Gastrocnemius medialis (tissue), 4 donors: ENCODE measurements at regions not wholly inside any gene's neighbourhood (a gene's known extent, or its start where the extent isn't known, plus 50 kb on each side); places are given as distances from the start of the nearest gene placed in this dataset.

ENCODE experiments used
- ATAC-seq, 2 donors: fragments of 150-250 bp; one replicate each; pipeline ENCODE4 v1.9.1; 2016
- DNase-seq, 2 donors: peaks; one replicate each; pipeline ENCODE4 v3.0.0-alpha.2; 2019
- H3K27ac ChIP-seq, 4 donors: fragments of 200-600 bp; sonication (generic); 1 replicate in 1 of 4; 2 replicates in 3 of 4; pipeline ENCODE4 v1.5.1; 2016 to 2018; ENCODE audit warnings: mild to moderate bottlenecking in 2 of 4, moderate library complexity in 1 of 4
- H3K27me3 ChIP-seq, 3 donors: fragments of 200-600 bp; sonication (generic) in 2 of 3; 1 replicate in 1 of 3; 2 replicates in 2 of 3; pipeline versions ENCODE4 v1.5.1 to v1.6.0; 2016 to 2019; ENCODE audit warnings: mild to moderate bottlenecking in 1 of 3, moderate library complexity in 1 of 3
- H3K36me3 ChIP-seq, 2 donors: fragments of 200-600 bp; sonication (generic) in 1 of 2; one replicate each; pipeline ENCODE4 v1.5.1; 2017 to 2018
- H3K4me1 ChIP-seq, 2 donors: fragments of 200-600 bp; sonication (generic) in 1 of 2; one replicate each; pipeline ENCODE4 v1.5.1; 2016 to 2017; ENCODE audit warnings: mild to moderate bottlenecking in 2 of 2
- H3K4me3 ChIP-seq, 4 donors: fragments of 200-600 bp; sonication (generic) in 3 of 4; 1 replicate in 1 of 4; 2 replicates in 3 of 4; pipeline ENCODE4 v1.5.1; 2016 to 2019; ENCODE audit warnings: mild to moderate bottlenecking in 2 of 4
- H3K9me3 ChIP-seq, 3 donors: fragments of 200-600 bp; sonication (generic) in 2 of 3; 1 replicate in 1 of 3; 2 replicates in 2 of 3; pipeline ENCODE4 v1.5.1; 2016 to 2019
- POLR2A ChIP-seq, 2 donors: fragments of 450-650 bp; IDR thresholded peaks; one replicate each; pipeline ENCODE4 v1.6.1; 2017; ENCODE audit warnings: antibody characterized with exemption in 2 of 2, mild to moderate bottlenecking in 2 of 2, moderate library complexity in 2 of 2
- in situ Hi-C, 4 donors: fragments of 200-750 bp; cut with MboI; loops; one replicate each; pipeline versions ENCODE4 v1.15.0 to v1.8.0; 2017; ENCODE audit warnings: low sequenced_read_pairs in 4 of 4
- intact Hi-C: fragments of 100-400 bp; cut with DNase I; formaldehyde crosslinking; loops from one replicate; pipeline ENCODE4 v1.15.1; 2023; ENCODE audit warnings: low total_unique reads
- TF ChIP-seq, protein P1 (sequence below), 5 experiments: fragments of 450-650 bp in 3 of 5; fragments of 200-600 bp in 2 of 5; sonication (generic) in 2 of 5; IDR thresholded peaks in 4 of 5; conservative IDR thresholded peaks in 1 of 5; 1 replicate in 4 of 5; 2 replicates in 1 of 5; pipeline ENCODE4 v1.5.1; 2016 to 2019; ENCODE audit warnings: antibody characterized with exemption in 5 of 5, mild to moderate bottlenecking in 3 of 5, moderate library complexity in 3 of 5

DNA sequence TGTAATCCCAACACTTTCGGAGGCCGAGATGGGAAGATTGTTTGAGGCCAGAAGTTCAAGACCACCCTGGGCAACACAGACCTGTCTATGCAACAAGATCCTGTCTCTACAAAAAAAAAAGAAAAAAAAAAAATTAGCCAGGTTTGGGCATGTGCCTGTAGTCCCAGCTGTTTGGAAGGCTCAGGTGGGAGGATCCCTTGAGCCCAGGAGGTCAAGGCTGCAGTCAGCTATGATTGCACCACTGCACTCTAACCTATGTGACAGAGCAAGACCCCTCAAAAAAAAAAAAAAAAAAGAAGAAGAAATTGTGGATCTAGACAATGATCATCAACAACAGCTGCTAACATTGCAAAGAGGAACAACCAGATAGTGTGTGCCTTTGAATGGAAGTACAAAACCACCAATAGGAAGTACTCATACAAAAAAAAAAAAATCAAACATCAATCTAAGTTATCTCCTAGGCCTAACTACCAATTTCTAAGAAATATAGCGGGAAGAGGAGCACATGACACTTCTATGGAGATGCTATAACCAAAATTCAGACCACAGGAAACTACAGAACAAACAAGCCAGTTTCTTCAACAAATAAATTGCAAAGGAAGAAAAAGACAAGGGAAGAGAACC is 258.7 kb downstream of the MRTFB start:
- Histone ChIP-seq H3K4me1 (peaks cover 15 to 18% of the 10 kb centered on the region in 2 donors), H3K36me3 (peaks cover 0 to 10% of the 10 kb centered on the region in 2 donors), H3K27me3 (no peaks in the 10 kb centered on the region), H3K9me3 (no peaks in the 10 kb centered on the region), H3K4me3 (no peak overlapping the region), H3K27ac (peak overlapping the region in 2 of 4 donors; percentile 11 to 27)
- DNase-seq (no peak), ATAC-seq (no peak)
- TF ChIP-seq POLR2A (IDR thresholded peaks at IDR 0.05) = no peak
- TF ChIP-seq, protein P1, sequence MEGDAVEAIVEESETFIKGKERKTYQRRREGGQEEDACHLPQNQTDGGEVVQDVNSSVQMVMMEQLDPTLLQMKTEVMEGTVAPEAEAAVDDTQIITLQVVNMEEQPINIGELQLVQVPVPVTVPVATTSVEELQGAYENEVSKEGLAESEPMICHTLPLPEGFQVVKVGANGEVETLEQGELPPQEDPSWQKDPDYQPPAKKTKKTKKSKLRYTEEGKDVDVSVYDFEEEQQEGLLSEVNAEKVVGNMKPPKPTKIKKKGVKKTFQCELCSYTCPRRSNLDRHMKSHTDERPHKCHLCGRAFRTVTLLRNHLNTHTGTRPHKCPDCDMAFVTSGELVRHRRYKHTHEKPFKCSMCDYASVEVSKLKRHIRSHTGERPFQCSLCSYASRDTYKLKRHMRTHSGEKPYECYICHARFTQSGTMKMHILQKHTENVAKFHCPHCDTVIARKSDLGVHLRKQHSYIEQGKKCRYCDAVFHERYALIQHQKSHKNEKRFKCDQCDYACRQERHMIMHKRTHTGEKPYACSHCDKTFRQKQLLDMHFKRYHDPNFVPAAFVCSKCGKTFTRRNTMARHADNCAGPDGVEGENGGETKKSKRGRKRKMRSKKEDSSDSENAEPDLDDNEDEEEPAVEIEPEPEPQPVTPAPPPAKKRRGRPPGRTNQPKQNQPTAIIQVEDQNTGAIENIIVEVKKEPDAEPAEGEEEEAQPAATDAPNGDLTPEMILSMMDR (IDR thresholded peaks at IDR 0.05 in 4 of 5, conservative IDR thresholded peaks at IDR 0.05 in 1 of 5) = no peak
- intact Hi-C loops (no loop called here), in situ Hi-C loops (no loop called here)

DNA sequence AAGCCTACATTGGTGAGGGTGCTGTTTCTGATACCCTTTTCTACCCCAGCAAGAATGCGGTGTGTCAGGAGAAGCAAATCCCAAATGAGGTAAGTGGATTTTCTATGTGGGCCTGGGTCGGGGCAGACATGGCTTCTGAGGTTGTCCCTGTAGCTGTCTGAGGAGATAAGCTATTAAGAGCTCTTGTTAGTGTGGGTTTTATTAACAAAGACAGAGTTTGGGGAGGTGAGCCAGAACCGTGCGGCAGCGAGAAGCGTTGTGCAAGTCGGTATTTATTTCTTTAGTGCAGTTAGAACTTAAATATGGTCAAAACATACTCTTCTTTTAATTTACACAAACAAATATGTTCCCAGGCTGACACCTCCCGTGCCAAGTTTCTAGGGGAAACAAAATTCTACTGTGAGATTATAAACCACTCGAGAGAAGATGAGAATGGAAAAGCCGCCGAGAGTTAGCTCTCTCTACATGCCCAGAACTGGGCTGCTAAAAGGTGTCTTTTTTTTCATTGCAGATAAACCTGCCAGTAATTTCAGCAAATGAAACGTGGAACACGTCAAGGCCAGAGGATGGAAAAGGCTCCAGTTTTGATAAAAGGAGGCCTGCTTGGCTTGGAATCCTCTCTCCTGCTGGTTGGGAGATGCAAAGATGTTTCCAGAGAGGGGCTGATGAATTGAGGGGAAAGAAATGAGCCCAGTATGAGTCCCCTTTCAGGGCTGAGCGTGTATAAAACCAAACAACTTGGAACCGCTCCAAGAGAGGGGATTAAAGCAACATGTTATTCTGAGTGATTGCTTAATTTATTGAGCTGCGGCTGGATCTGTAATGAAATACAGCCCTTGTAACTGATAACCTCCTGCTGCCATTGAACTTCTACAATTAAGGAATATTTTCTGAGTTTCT is 254.6 kb downstream of the MRTFB start:
- peaks cover 19 to 24% of the 10 kb centered on the region in 2 donors for H3K4me1 ChIP-seq
- ATAC-seq (no peak), DNase-seq (no peak)
- TF ChIP-seq, protein P1 (IDR thresholded peaks at IDR 0.05 in 4 of 5, conservative IDR thresholded peaks at IDR 0.05 in 1 of 5) = no peak
- no peak for TF ChIP-seq POLR2A (IDR thresholded peaks at IDR 0.05)
- no peak overlapping the region for H3K4me3 ChIP-seq
- H3K27me3 ChIP-seq = no peaks in the 10 kb centered on the region
- H3K9me3 ChIP-seq = no peaks in the 10 kb centered on the region
- H3K36me3 ChIP-seq = peaks cover 0 to 10% of the 10 kb centered on the region in 2 donors
- H3K27ac ChIP-seq = peak overlapping the region; percentile 24 to 66 (median 32)
- intact Hi-C loops (no loop called here), in situ Hi-C loops (no loop called here)

DNA sequence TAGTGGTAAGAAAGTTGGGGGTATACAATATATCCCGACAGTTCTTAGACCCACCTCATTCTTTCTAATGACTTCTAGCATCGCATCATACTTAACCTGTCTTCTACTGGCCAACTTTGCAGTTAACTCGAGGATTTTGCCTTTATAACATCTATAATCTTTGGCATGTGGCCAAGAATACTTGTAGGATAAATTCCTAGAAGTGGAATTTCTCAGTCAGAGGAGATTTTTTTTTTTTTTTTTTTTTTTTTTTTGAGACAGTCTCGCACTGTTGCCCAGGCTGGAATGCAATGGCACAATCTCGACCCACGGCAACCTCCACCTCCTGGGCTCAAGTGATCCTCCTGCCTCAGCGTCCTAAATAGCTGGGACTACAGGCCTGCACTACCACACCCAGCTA is 253.5 kb downstream of the MRTFB start:
- intact Hi-C loops (no loop called here), in situ Hi-C loops (loop anchor here in 1 of 4 donors (25.0 kb wide), 1 partner anchor 88 kb away; no protein-coding TSS in a partner anchor)
- DNase-seq (no peak), ATAC-seq (no peak)
- H3K27me3 ChIP-seq = no peaks in the 10 kb centered on the region
- peaks cover 29 to 32% of the 10 kb centered on the region in 2 donors for H3K4me1 ChIP-seq
- peaks cover 0 to 10% of the 10 kb centered on the region in 2 donors for H3K36me3 ChIP-seq
- no peaks in the 10 kb centered on the region for H3K9me3 ChIP-seq
- H3K27ac ChIP-seq = peak overlapping the region in 2 of 4 donors; percentile 24 to 66
- TF ChIP-seq POLR2A (IDR thresholded peaks at IDR 0.05) = no peak
- H3K4me3 ChIP-seq = no peak overlapping the region

DNA sequence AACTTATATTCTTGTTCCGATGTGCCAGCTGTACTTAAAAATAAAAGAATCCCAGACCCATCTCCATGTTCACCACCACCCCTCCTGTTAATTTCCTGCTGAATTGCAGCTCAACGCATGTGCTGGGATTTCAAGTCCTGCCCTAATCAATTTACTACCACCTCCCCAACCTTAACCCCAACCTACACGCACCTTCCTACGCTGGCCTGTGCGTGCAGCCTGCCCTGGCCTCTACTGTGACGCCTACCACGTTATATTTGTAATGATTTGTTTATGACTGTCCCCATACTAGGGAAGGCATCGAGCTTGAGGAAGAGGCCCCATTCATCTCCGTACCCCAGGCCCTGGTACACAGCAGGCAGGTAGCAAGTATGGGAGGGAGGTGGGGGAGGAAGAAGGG is 251.1 kb downstream of the MRTFB start:
- H3K4me1 ChIP-seq = peaks cover 37 to 53% of the 10 kb centered on the region in 2 donors
- DNase-seq = no peak
- no peaks in the 10 kb centered on the region for H3K27me3 ChIP-seq
- H3K36me3 ChIP-seq = no peaks in the 10 kb centered on the region
- TF ChIP-seq, protein P1 (IDR thresholded peaks at IDR 0.05 in 4 of 5, conservative IDR thresholded peaks at IDR 0.05 in 1 of 5) = no peak
- TF ChIP-seq POLR2A (IDR thresholded peaks at IDR 0.05) = no peak
- no peaks in the 10 kb centered on the region for H3K9me3 ChIP-seq
- in situ Hi-C loops = loop anchor here in 1 of 4 donors (25.0 kb wide), 1 partner anchor 90 kb away; no protein-coding TSS in a partner anchor
- intact Hi-C loops = no loop called here
- peak overlapping the region; percentile 59 to 99 (median 96) for H3K27ac ChIP-seq
- ATAC-seq = no peak
- no peak overlapping the region for H3K4me3 ChIP-seq

DNA sequence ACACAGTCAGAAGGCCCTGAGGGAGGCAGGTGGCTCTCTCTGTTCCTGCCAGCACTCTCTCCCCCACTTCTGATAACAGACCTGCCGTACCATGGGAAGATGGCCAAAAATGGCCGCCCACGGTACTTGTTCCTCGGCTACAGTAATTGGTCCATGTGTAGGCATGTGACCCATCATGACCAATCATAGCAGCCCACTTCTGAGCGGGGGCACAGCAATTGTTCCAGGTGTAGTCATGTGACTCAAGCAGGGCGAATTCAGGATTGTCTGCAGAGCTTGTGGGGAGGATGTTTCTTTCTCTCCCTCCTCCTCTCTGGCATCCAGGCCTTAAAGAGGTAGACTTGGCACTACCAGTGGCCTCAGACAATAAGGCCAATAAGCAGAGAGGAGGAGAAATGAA is 250.4 kb downstream of the MRTFB start:
- Histone ChIP-seq H3K36me3 (no peaks in the 10 kb centered on the region), H3K27me3 (no peaks in the 10 kb centered on the region), H3K4me3 (no peak overlapping the region), H3K4me1 (peaks cover 40 to 57% of the 10 kb centered on the region in 2 donors), H3K9me3 (no peaks in the 10 kb centered on the region), H3K27ac (peak overlapping the region; percentile 59 to 99 (median 96))
- in situ Hi-C loops (loop anchor here in 1 of 4 donors (25.0 kb wide), 1 partner anchor 91 kb away; no protein-coding TSS in a partner anchor), intact Hi-C loops (no loop called here)
- no peak for ATAC-seq
- no peak for DNase-seq
- TF ChIP-seq, protein P1 (IDR thresholded peaks at IDR 0.05 in 4 of 5, conservative IDR thresholded peaks at IDR 0.05 in 1 of 5) = no peak
- no peak for TF ChIP-seq POLR2A (IDR thresholded peaks at IDR 0.05)
